Activated naive CD4-positive, alpha-beta T cell treated with anti-CD3 and anti-CD28 coated beads, Interleukin-2, amount 10 ng/mL, durations not matched to agents 7 days and 5 days (primary cell): ENCODE measurements at regions not wholly inside any gene's neighbourhood (a gene's known extent, or its start where the extent isn't known, plus 50 kb on each side); places are given as distances from the start of the nearest gene placed in this dataset.
"Not testable (repeated sequence)": the region's sequence is repeated elsewhere in the genome, so short reads cannot be mapped to it uniquely, and the experiment has no call there.

Experiments
- CTCF ChIA-PET: fragments of 350-600 bp; sonication (Branson Sonifier 250); formaldehyde crosslinking; loops from one replicate; lab custom pipeline; 2021; ENCODE audit warnings: antibody characterized with exemption; lab: Charles Lee
- DNase-seq: peaks from one replicate; pipeline ENCODE4 v3.0.0-alpha.2; 2020
- H3K27ac Mint-ChIP-seq: one replicate; pipeline ENCODE4 v1.8.0; 2021; ENCODE audit warnings: mild to moderate bottlenecking, moderate library complexity, mixed read lengths
- H3K27me3 Mint-ChIP-seq: one replicate; pipeline ENCODE4 v1.8.0; 2021; ENCODE audit warnings: mild to moderate bottlenecking, mixed read lengths
- H3K36me3 Mint-ChIP-seq: one replicate; pipeline ENCODE4 v1.8.0; 2021; ENCODE audit warnings: mixed read lengths
- H3K4me1 Mint-ChIP-seq: one replicate; pipeline ENCODE4 v1.8.0; 2021; ENCODE audit warnings: mixed read lengths
- H3K4me3 Mint-ChIP-seq: one replicate; pipeline ENCODE4 v1.8.0; 2021; ENCODE audit warnings: mild to moderate bottlenecking, moderate library complexity, mixed read lengths
- H3K9me3 Mint-ChIP-seq: one replicate; pipeline ENCODE4 v1.8.0; 2021; ENCODE audit warnings: mixed read lengths

- H3K9me3 Mint-ChIP-seq, result no peaks in the 10 kb centered on the region
- H3K4me1 Mint-ChIP-seq, result peaks cover 8% of the 10 kb centered on the region
- H3K27me3 Mint-ChIP-seq, result peaks cover 9% of the 10 kb centered on the region
- no peak overlapping the region for H3K4me3 Mint-ChIP-seq
- H3K36me3 Mint-ChIP-seq, result peaks cover 3% of the 10 kb centered on the region
- H3K27ac Mint-ChIP-seq, result no peak overlapping the region
- CTCF ChIA-PET, result interaction anchor here (1.0 kb wide), 1 partner anchor 143 kb away, joined by 3 read pairs; no protein-coding TSS in a partner anchor
- DNase-seq, result no peak
These were observed 1119.8 kb upstream of the TMEM132C start for GRCh38 chr12:127146991-127147718.

GRCh38 chr12:127147724-127148123 is 1119.2 kb upstream of the TMEM132C start:
- peaks cover 3% of the 10 kb centered on the region for H3K36me3 Mint-ChIP-seq
- H3K27ac Mint-ChIP-seq, result no peak overlapping the region
- H3K4me3 Mint-ChIP-seq, result no peak overlapping the region
- DNase-seq, result no peak
- peaks cover 8% of the 10 kb centered on the region for H3K4me1 Mint-ChIP-seq
- CTCF ChIA-PET, result no interaction called here
- peaks cover 6% of the 10 kb centered on the region for H3K27me3 Mint-ChIP-seq
- H3K9me3 Mint-ChIP-seq, result no peaks in the 10 kb centered on the region

- no peak overlapping the region for H3K27ac Mint-ChIP-seq
- peaks cover 8% of the 10 kb centered on the region for H3K4me1 Mint-ChIP-seq
- H3K36me3 Mint-ChIP-seq, result peaks cover 3% of the 10 kb centered on the region
- H3K27me3 Mint-ChIP-seq, result peaks cover 6% of the 10 kb centered on the region
- no peak overlapping the region for H3K4me3 Mint-ChIP-seq
- CTCF ChIA-PET, result no interaction called here
- no peak for DNase-seq
- no peaks in the 10 kb centered on the region for H3K9me3 Mint-ChIP-seq
These were observed 1118.7 kb upstream of the TMEM132C start for GRCh38 chr12:127148318-127148717.

DNA sequence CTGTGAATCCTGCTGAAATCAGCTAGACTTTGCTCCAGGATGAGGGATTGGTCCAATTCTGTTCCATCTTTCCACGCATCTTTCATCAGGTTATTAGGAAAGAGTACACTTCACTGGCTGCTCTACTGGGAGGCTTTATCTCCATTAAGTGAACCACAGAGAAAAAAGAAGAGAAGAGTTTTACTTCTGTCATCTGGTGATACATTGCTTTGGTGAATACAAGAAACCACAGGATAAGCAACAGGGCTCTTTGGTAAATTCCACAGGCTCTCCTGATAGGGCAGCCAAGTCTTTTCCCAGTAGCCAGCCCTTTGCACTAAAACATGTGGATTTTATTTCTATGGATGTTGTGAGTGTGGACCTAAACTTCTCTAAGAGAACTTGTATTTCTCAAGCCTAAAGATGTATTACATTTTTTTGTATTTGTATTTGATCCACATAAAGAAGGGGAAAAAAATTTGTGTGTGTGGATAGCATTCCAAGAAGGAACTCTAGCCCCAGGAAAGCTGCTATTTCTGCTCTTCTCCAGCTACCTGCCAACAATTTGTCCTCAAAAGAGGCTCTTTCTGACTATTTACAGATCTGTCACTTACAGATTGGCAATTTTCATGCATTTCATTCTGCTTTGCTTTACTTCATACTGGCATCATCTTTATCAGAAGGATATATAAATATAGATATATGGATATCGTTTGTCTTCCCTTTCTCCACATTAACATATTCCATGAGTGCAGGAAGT is 1117.6 kb upstream of the TMEM132C start:
- DNase-seq, result no peak
- H3K4me1 Mint-ChIP-seq, result peaks cover 8% of the 10 kb centered on the region
- H3K4me3 Mint-ChIP-seq, result no peak overlapping the region
- H3K36me3 Mint-ChIP-seq, result peaks cover 3% of the 10 kb centered on the region
- peaks cover 6% of the 10 kb centered on the region for H3K27me3 Mint-ChIP-seq
- H3K9me3 Mint-ChIP-seq, result no peaks in the 10 kb centered on the region
- no peak overlapping the region for H3K27ac Mint-ChIP-seq
- CTCF ChIA-PET, result no interaction called here

DNA sequence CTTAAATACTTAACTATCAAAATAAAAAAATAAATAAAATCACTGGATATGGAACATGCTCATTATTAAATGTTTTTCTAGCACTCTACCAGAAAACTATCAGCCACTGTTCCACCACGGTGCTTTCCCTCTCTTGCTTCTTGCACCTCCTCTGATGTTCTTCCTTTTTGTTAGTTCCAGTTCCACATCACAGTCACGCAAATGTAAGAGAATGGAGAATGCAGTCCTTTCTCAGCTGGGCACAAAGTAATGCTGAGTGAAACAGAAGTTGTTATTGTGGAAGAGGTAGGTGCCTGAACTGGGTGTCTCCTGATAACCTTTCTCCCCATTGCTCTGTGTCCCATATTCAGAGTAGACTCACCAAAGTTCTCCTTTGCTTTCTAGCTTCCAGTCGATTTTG is 1116.9 kb upstream of the TMEM132C start:
- Mint-ChIP-seq H3K27ac (no peak overlapping the region), H3K4me3 (no peak overlapping the region), H3K4me1 (peaks cover 8% of the 10 kb centered on the region), H3K9me3 (no peaks in the 10 kb centered on the region), H3K36me3 (peaks cover 3% of the 10 kb centered on the region), H3K27me3 (peaks cover 6% of the 10 kb centered on the region)
- DNase-seq, result no peak
- CTCF ChIA-PET, result no interaction called here

GRCh38 chr12:127150479-127150878 is 1116.5 kb upstream of the TMEM132C start:
- Mint-ChIP-seq H3K4me3 (no peak overlapping the region), H3K27me3 (peaks cover 6% of the 10 kb centered on the region), H3K9me3 (no peaks in the 10 kb centered on the region), H3K36me3 (peaks cover 3% of the 10 kb centered on the region), H3K4me1 (peaks cover 8% of the 10 kb centered on the region), H3K27ac (no peak overlapping the region)
- CTCF ChIA-PET, result no interaction called here
- DNase-seq, result no peak

DNA sequence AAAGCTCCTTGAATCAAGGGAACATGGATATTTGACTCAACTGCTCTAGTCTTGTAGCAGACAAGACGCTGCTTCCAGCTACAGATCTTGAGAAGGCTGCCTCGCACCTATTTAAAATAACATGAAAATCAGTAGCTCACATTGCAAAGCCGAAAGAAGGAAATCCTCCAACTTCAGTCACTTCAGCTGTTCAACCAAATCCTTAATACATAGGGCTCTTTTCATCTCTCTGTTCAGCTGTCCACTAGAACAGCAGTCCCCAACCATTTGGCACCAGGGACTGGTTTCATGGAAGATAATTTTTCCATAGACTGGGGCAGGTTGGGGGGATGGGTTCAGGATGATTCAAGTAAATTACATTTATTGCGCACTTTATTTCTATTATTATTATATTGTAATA is 1116.0 kb upstream of the TMEM132C start:
- peaks cover 4% of the 10 kb centered on the region for H3K4me1 Mint-ChIP-seq
- no peaks in the 10 kb centered on the region for H3K9me3 Mint-ChIP-seq
- peaks cover 3% of the 10 kb centered on the region for H3K36me3 Mint-ChIP-seq
- no peak overlapping the region for H3K4me3 Mint-ChIP-seq
- DNase-seq, result no peak
- peaks cover 6% of the 10 kb centered on the region for H3K27me3 Mint-ChIP-seq
- CTCF ChIA-PET, result no interaction called here
- H3K27ac Mint-ChIP-seq, result no peak overlapping the region

- no peak overlapping the region for H3K27ac Mint-ChIP-seq
These were observed 1113.0 kb upstream of the TMEM132C start for GRCh38 chr12:127153996-127154395.

DNA sequence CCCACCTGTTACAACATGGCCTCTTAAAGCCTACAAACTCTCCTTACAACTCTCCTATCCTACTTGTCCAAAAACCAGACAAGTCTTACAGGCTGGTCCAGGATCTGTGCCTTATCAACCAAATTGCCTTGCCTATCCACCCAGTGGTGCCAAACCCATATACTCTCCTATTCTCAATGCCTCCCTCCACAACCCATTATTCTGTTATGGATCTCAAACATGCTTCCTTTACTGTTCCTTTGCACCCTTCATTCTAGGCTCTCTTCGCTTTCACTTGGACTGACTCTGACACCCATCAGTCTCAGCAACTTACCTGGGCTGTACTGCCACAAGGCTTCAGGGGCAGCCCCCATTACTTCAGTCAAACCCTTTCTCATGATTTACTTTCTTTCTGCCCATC is 1112.1 kb upstream of the TMEM132C start:
- H3K9me3 Mint-ChIP-seq, DNase-seq, H3K27ac Mint-ChIP-seq, CTCF ChIA-PET, H3K36me3 Mint-ChIP-seq, H3K27me3 Mint-ChIP-seq, H3K4me3 Mint-ChIP-seq, H3K4me1 Mint-ChIP-seq: not testable (repeated sequence)

More at GRCh38 chr12:127153996-127154395, 1113.0 kb upstream of the TMEM132C start:
- Mint-ChIP-seq H3K36me3 (no peaks in the 10 kb centered on the region), H3K27me3 (no peaks in the 10 kb centered on the region), H3K9me3 (no peaks in the 10 kb centered on the region), H3K4me3 (no peak overlapping the region), H3K4me1 (no peaks in the 10 kb centered on the region)
- DNase-seq, result no peak
- CTCF ChIA-PET, result no interaction called here

- DNase-seq, H3K36me3 Mint-ChIP-seq, H3K27me3 Mint-ChIP-seq, H3K9me3 Mint-ChIP-seq, H3K27ac Mint-ChIP-seq, H3K4me3 Mint-ChIP-seq, CTCF ChIA-PET, H3K4me1 Mint-ChIP-seq: not testable (repeated sequence)
These were observed 1110.9 kb upstream of the TMEM132C start for GRCh38 chr12:127155935-127156619.

GRCh38 chr12:127157501-127158366 is 1109.2 kb upstream of the TMEM132C start:
- not testable (repeated sequence) for H3K36me3 Mint-ChIP-seq
- peaks cover 12% of the 10 kb centered on the region for H3K9me3 Mint-ChIP-seq

DNA sequence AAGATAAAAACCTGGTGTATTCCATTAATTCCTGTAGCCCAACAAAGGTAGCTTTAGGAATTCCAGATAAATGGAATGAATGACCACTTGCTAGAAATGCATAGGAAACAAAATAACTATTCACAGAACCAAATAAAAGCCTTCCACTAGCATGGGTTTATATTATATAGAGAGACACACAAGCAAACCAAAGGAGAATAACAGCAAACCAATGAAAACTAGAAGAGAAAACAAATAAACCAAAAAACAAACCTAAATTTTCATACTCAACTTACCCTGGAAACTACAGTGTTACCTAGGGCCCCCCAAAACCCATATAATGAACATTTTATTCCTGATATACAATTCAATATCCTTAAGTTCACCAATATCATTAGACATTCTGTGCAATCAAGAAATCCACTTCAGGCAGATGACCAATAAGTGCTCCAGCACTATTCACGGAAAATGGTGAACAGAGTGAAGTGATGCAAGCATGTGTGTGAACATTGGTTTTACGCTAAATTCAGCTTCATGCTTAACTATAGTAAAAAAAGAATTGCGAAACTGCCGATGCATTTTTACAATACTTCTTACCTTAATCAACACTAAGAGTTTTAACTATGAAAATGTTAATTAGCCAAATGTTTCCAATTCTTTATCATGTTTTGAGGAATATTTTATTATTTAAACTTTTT is 1108.4 kb upstream of the TMEM132C start:
- no peak for DNase-seq
- H3K9me3 Mint-ChIP-seq, result peaks cover 14% of the 10 kb centered on the region
- CTCF ChIA-PET, result no interaction called here
- peaks cover 28% of the 10 kb centered on the region for H3K4me1 Mint-ChIP-seq
- H3K4me3 Mint-ChIP-seq, result no peak overlapping the region
- no peaks in the 10 kb centered on the region for H3K27me3 Mint-ChIP-seq
- H3K36me3 Mint-ChIP-seq, result peaks cover 5% of the 10 kb centered on the region
- H3K27ac Mint-ChIP-seq, result no peak overlapping the region

More at GRCh38 chr12:127157501-127158366, 1109.2 kb upstream of the TMEM132C start:
- H3K27ac Mint-ChIP-seq, H3K27me3 Mint-ChIP-seq, DNase-seq, CTCF ChIA-PET, H3K4me3 Mint-ChIP-seq: not testable (repeated sequence)
- H3K4me1 Mint-ChIP-seq, result peaks cover 20% of the 10 kb centered on the region

DNA sequence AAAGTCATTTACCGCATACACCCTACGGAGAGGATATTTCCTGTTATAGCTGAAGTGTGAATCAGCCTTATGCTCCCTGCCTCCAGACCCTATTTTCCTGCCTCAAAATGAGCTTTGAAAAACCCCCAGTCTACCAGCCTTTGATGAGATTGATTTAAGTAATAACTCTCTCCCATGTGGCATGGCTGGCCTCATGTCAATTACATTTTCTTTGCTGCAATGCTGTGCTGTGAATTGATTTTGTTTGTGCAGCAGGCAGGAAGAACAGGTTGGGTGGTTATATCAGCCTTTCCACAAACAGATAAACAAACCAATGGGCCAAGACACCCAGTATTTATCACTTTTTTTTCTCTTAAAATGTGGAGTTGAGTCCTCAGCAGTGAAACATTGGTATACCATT is 1105.5 kb upstream of the TMEM132C start:
- Mint-ChIP-seq H3K36me3 (peaks cover 5% of the 10 kb centered on the region), H3K27me3 (no peaks in the 10 kb centered on the region), H3K27ac (no peak overlapping the region), H3K4me1 (peaks cover 43% of the 10 kb centered on the region), H3K4me3 (no peak overlapping the region), H3K9me3 (peaks cover 14% of the 10 kb centered on the region)
- DNase-seq, result no peak
- CTCF ChIA-PET, result no interaction called here
